ENCODE measurements at regions not wholly inside any gene's neighbourhood (a gene's known extent, or its start where the extent isn't known, plus 50 kb on each side); places are given as distances from the start of the nearest gene placed in this dataset.

GRCh38 chr6:165106261-165106660 is 203.1 kb downstream of the C6orf118 start:
- no peak for TF ChIP-seq CTCF (IDR thresholded peaks at IDR 0.05)
- no peak for TF ChIP-seq POLR2A (IDR thresholded peaks at IDR 0.05)
- TF ChIP-seq POLR2AphosphoS5 (IDR thresholded peaks at IDR 0.05): no peak
